ENCODE measurements at regions not wholly inside any gene's neighbourhood (a gene's known extent, or its start where the extent isn't known, plus 50 kb on each side); places are given as distances from the start of the nearest gene placed in this dataset.
"Not testable (repeated sequence)": the region's sequence is repeated elsewhere in the genome, so short reads cannot be mapped to it uniquely, and the experiment has no call there.

- CTCF ChIA-PET, result interaction anchor here (1.3 kb wide), 1 partner anchor 25 kb away, joined by 3 read pairs; no protein-coding TSS in a partner anchor
- no peak for DNase-seq
- POLR2A ChIA-PET, result no interaction called here
- Mint-ChIP-seq H3K27ac (no peak overlapping the region), H3K9me3 (no peaks in the 10 kb centered on the region), H3K4me1 (ENCODE audit: low read depth) (no peaks in the 10 kb centered on the region), H3K4me3 (no peak overlapping the region), H3K36me3 (ENCODE audit: low read depth) (no peaks in the 10 kb centered on the region), H3K27me3 (peaks cover 8% of the 10 kb centered on the region)
- intact Hi-C loops (cut with micrococcal nuclease), result no loop called here
- no peak for ATAC-seq
- TF ChIP-seq, protein P1, sequence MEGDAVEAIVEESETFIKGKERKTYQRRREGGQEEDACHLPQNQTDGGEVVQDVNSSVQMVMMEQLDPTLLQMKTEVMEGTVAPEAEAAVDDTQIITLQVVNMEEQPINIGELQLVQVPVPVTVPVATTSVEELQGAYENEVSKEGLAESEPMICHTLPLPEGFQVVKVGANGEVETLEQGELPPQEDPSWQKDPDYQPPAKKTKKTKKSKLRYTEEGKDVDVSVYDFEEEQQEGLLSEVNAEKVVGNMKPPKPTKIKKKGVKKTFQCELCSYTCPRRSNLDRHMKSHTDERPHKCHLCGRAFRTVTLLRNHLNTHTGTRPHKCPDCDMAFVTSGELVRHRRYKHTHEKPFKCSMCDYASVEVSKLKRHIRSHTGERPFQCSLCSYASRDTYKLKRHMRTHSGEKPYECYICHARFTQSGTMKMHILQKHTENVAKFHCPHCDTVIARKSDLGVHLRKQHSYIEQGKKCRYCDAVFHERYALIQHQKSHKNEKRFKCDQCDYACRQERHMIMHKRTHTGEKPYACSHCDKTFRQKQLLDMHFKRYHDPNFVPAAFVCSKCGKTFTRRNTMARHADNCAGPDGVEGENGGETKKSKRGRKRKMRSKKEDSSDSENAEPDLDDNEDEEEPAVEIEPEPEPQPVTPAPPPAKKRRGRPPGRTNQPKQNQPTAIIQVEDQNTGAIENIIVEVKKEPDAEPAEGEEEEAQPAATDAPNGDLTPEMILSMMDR (IDR thresholded peaks at IDR 0.05), result no peak
These were observed 284.9 kb upstream of the ECI2 start for GRCh38 chr6:4420160-4420865.

- ChIA-PET POLR2A (no interaction called here), CTCF (no interaction called here)
- Mint-ChIP-seq H3K27me3 (peaks cover 3% of the 10 kb centered on the region), H3K27ac (no peak overlapping the region), H3K36me3 (ENCODE audit: low read depth) (no peaks in the 10 kb centered on the region), H3K4me3 (no peak overlapping the region), H3K9me3 (no peaks in the 10 kb centered on the region), H3K4me1 (ENCODE audit: low read depth) (no peaks in the 10 kb centered on the region)
- TF ChIP-seq, protein P1 (IDR thresholded peaks at IDR 0.05), result no peak
- intact Hi-C loops (cut with micrococcal nuclease), result no loop called here
- ATAC-seq, result no peak
- no peak for DNase-seq
These were observed 280.2 kb upstream of the ECI2 start for GRCh38 chr6:4415549-4415948.

GRCh38 chr6:4414078-4414477 lies 278.7 kb upstream of the ECI2 start:
- H3K36me3 Mint-ChIP-seq (ENCODE audit: low read depth); H3K27ac Mint-ChIP-seq; H3K9me3 Mint-ChIP-seq; H3K4me3 Mint-ChIP-seq; CTCF ChIA-PET; intact Hi-C loops (cut with micrococcal nuclease); ATAC-seq; H3K4me1 Mint-ChIP-seq (ENCODE audit: low read depth); POLR2A ChIA-PET; H3K27me3 Mint-ChIP-seq; DNase-seq: not testable (repeated sequence)

- TF ChIP-seq, protein P1 (IDR thresholded peaks at IDR 0.05), result no peak
- Mint-ChIP-seq H3K27me3 (peaks cover 6% of the 10 kb centered on the region), H3K4me1 (ENCODE audit: low read depth) (no peaks in the 10 kb centered on the region), H3K27ac (no peak overlapping the region), H3K36me3 (ENCODE audit: low read depth) (no peaks in the 10 kb centered on the region), H3K9me3 (peaks cover 3% of the 10 kb centered on the region), H3K4me3 (no peak overlapping the region)
- DNase-seq (no peak), ATAC-seq (no peak)
- intact Hi-C loops (cut with micrococcal nuclease), result no loop called here
- ChIA-PET CTCF (no interaction called here), POLR2A (no interaction called here)
These were observed 277.7 kb upstream of the ECI2 start for GRCh38 chr6:4413073-4413472.

DNA sequence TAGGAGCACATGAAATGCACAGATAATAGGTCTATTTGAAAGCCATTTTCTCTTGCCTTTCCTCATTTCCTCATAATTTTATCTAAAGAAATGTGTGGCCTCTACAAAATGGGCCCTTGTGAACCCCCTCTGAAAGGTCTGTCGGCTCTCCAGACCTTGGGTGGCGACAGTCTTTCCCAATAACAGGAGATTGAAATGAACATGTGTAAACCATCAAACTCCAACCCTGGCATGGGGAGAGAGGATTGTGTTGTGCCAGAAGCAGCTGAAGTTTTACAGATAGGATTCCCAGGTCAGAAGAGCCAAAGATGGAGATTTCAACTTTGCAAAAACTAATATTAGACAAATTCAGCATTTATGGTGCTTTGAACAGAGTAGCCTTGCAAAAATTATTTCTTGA lies 277.1 kb upstream of the ECI2 start:
- no peaks in the 10 kb centered on the region for H3K4me1 Mint-ChIP-seq (ENCODE audit: low read depth)
- no peak overlapping the region for H3K4me3 Mint-ChIP-seq
- H3K27ac Mint-ChIP-seq, result no peak overlapping the region

More for the DNA sequence above, 277.1 kb upstream of the ECI2 start:
- TF ChIP-seq, protein P1 (IDR thresholded peaks at IDR 0.05), result no peak
- Mint-ChIP-seq H3K27me3 (peaks cover 10% of the 10 kb centered on the region), H3K9me3 (peaks cover 3% of the 10 kb centered on the region), H3K36me3 (ENCODE audit: low read depth) (no peaks in the 10 kb centered on the region)
- intact Hi-C loops (cut with micrococcal nuclease), result no loop called here
- DNase-seq, result no peak
- ChIA-PET CTCF (no interaction called here), POLR2A (no interaction called here)
- ATAC-seq, result no peak

All from activated CD8-positive, alpha-beta T cell treated with anti-CD3 and anti-CD28 coated beads for 36 hours (primary cell).